Psoas muscle (tissue), 7 donors: ENCODE measurements at regions not wholly inside any gene's neighbourhood (a gene's known extent, or its start where the extent isn't known, plus 50 kb on each side); places are given as distances from the start of the nearest gene placed in this dataset.

Experiments used
- ATAC-seq, 4 donors: fragments of 200-7000 bp; cut with Tn5 transposase; one replicate each; pipeline ENCODE4 v1.9.1; 2020; ENCODE audit warnings: moderate library complexity in 3 of 4, mild to moderate bottlenecking in 2 of 4
- DNase-seq, 2 donors: peaks; one replicate each; pipeline ENCODE4 v3.0.0-alpha.2; 2020
- H3K27ac ChIP-seq: fragments of 200-600 bp; one replicate; pipeline ENCODE4 v1.8.0; 2022
- H3K27me3 ChIP-seq, 3 donors: fragments of 200-600 bp in 1 of 3; one replicate each; pipeline versions ENCODE4 v1.6.1 to v1.8.0; 2013 to 2022; ENCODE audit warnings: low read length in 2 of 3, mild to moderate bottlenecking in 2 of 3, moderate library complexity in 1 of 3; ENCODE audit not compliant: insufficient read depth in 3 of 3
- H3K36me3 ChIP-seq, 2 donors: fragments of 200-600 bp in 1 of 2; one replicate each; pipeline versions ENCODE4 v1.6.1 to v1.8.0; 2013 to 2022; ENCODE audit warnings: low read depth in 1 of 2, mild to moderate bottlenecking in 1 of 2, moderate library complexity in 1 of 2; ENCODE audit not compliant: insufficient read depth in 1 of 2
- H3K4me1 ChIP-seq: fragments of 200-600 bp; one replicate; pipeline ENCODE4 v1.8.0; 2022
- H3K4me3 ChIP-seq: fragments of 200-600 bp; one replicate; pipeline ENCODE4 v1.8.0; 2022; ENCODE audit warnings: mild to moderate bottlenecking
- H3K9me3 ChIP-seq: fragments of 200-600 bp; one replicate; pipeline ENCODE4 v1.8.0; 2022
- WGBS, 3 donors: extraction: QIAGEN DNeasy Blood & Tissue Kit; methylation state at CpG; one replicate each; pipeline versions ENCODE4 v1.1.6 to v1.1.7; 2013; 5-methylcytosine and 5-hydroxymethylcytosine counted together
- intact Hi-C, 2 donors: fragments of 100-400 bp; cut with DNase I; formaldehyde crosslinking; loops; one replicate each; pipeline versions ENCODE4 v1.11.0 to v1.14.2; 2022
- TF ChIP-seq, protein P1 (sequence below): fragments of 200-600 bp; IDR thresholded peaks from one replicate; pipeline ENCODE4 v1.8.0; 2022; ENCODE audit warnings: antibody characterized with exemption
- donor health status: healthy with polysubstance abuse.
- donor health status: DM: no; HTN: no; CAD: no; lungs with moderate emphysema.
- donor health status: Bipolar disorder and iron deficiency.
- donor health status: healthy.
- donor health status: DM: yes; HTN: yes; CAD: no.
- donor health status: DM: no; HTN: no; CAD: no.
- donor health status: DM: yes; HTN: yes; CAD: no.

DNA sequence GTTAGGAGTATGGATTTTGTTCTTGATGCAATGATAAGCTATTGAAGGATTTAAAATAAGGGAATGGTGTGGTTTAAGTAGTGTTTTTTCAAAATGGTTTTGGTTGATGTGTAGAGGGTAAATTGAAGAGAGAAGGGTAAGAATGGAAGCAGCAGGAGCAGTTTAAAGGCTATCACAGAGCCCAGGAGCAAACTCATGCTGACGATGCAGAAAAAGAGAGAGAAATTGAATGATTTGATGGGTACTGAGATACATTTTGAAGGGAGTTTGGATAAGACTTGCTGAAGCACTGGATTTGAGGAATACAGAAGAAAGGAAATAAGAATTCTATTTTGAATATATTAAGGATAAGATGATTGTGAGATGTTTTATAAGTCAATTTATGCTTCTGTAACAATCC lies 300.8 kb upstream of the LYPLAL1 start:
- no peaks in the 10 kb centered on the region for H3K4me1 ChIP-seq
- ATAC-seq (no peak), DNase-seq (no peak)
- intact Hi-C loops, result no loop called here
- no peaks in the 10 kb centered on the region for H3K9me3 ChIP-seq
- no peak overlapping the region for H3K27ac ChIP-seq
- WGBS, 3 donors, result 97 to 100% (median 100%) methylated on average over 1 of the region's 1 CpG
- TF ChIP-seq, protein P1, sequence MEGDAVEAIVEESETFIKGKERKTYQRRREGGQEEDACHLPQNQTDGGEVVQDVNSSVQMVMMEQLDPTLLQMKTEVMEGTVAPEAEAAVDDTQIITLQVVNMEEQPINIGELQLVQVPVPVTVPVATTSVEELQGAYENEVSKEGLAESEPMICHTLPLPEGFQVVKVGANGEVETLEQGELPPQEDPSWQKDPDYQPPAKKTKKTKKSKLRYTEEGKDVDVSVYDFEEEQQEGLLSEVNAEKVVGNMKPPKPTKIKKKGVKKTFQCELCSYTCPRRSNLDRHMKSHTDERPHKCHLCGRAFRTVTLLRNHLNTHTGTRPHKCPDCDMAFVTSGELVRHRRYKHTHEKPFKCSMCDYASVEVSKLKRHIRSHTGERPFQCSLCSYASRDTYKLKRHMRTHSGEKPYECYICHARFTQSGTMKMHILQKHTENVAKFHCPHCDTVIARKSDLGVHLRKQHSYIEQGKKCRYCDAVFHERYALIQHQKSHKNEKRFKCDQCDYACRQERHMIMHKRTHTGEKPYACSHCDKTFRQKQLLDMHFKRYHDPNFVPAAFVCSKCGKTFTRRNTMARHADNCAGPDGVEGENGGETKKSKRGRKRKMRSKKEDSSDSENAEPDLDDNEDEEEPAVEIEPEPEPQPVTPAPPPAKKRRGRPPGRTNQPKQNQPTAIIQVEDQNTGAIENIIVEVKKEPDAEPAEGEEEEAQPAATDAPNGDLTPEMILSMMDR, result no peak
- H3K36me3 ChIP-seq, result no peaks in the 10 kb centered on the region
- no peak overlapping the region for H3K4me3 ChIP-seq
- no peaks in the 10 kb centered on the region for H3K27me3 ChIP-seq

DNA sequence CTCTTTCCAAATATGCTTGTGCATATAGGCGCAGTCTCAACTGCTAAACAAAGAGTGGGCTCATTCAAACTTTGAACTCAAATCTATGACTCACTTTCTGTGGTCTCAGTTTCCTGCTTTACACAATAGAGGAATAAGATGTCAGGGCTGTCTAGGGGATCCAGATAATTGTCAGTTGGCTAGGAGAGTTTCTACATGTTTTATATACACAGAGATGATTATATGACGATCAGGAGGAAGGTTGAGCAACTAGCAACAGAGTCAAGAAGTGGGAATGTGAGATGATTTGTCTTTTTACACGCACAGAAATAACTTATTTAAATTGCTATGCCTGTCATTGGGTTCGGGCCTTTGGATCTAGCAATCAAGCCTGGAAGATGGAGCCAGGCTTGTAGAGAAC lies 299.4 kb upstream of the LYPLAL1 start:
- no peaks in the 10 kb centered on the region for H3K4me1 ChIP-seq
- intact Hi-C loops, result no loop called here
- no peaks in the 10 kb centered on the region for H3K9me3 ChIP-seq
- ATAC-seq (no peak), DNase-seq (no peak)
- no peak overlapping the region for H3K4me3 ChIP-seq
- no peak overlapping the region for H3K27ac ChIP-seq
- no peaks in the 10 kb centered on the region for H3K27me3 ChIP-seq
- TF ChIP-seq, protein P1, result no peak
- H3K36me3 ChIP-seq, result no peaks in the 10 kb centered on the region
- whole genome bisulfite sequencing, 3 donors, result 71 to 83% (median 81%) methylated on average over 4 of the region's 4 CpGs

DNA sequence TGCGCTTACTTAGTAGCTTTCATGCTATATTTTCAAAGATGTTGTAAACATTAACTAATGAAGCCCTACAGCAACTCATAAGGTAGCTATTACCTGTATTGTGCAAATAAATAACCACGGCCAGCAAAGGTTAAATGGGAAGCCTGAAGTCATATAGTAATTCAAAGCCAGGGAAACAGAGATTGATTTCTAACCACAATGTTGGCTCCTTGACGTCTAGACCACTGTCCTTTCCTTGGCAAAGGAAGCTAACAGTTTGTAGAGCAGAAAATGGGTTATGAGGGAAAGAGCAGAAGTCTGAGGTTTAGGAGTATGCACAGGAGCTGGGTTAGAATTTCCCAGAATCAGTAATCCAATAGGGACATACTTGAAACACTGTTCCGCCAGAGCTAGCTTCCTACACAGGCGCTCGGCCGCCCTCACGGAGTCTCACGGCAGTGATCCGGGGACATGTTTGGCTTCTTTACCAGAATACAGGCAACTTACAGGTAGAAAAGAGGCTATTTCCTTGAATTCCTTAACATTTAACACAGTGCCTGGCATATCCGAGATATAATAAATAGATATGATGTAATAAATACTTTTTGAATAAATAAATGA lies 298.8 kb upstream of the LYPLAL1 start:
- Histone ChIP-seq H3K36me3 (no peaks in the 10 kb centered on the region), H3K4me3 (no peak overlapping the region), H3K9me3 (no peaks in the 10 kb centered on the region), H3K4me1 (no peaks in the 10 kb centered on the region), H3K27ac (no peak overlapping the region), H3K27me3 (no peaks in the 10 kb centered on the region)
- ATAC-seq (no peak), DNase-seq (no peak)
- TF ChIP-seq, protein P1, result no peak
- WGBS, 3 donors, result 92 to 94% (median 93%) methylated on average over 11 of the region's 11 CpGs
- intact Hi-C loops, result no loop called here

DNA sequence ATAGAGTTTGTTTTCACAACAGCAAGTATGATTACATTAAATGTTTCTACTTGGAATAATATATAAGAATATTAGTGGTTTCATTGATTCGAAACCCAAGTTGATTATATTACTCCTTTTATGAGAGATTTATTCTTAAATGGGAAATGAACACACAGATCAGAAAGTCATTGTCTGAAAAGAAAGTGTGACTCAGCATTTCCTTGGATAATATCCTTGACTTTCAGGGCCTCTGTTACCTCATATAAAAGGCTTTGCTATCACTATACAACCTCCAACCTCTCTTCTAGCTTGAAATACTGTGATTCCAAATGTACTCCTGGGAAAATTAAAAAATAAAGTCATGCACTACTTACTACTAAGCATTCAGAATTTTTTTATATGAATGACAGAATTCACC lies 295.3 kb upstream of the LYPLAL1 start:
- Histone ChIP-seq H3K27me3 (no peaks in the 10 kb centered on the region), H3K4me3 (no peak overlapping the region), H3K9me3 (no peaks in the 10 kb centered on the region), H3K27ac (no peak overlapping the region), H3K4me1 (no peaks in the 10 kb centered on the region), H3K36me3 (no peaks in the 10 kb centered on the region)
- no peak for ATAC-seq
- TF ChIP-seq, protein P1, result no peak
- 80 to 93% (median 91%) methylated on average over 1 of the region's 1 CpG for WGBS, 3 donors
- DNase-seq, result no peak
- intact Hi-C loops, result no loop called here

DNA sequence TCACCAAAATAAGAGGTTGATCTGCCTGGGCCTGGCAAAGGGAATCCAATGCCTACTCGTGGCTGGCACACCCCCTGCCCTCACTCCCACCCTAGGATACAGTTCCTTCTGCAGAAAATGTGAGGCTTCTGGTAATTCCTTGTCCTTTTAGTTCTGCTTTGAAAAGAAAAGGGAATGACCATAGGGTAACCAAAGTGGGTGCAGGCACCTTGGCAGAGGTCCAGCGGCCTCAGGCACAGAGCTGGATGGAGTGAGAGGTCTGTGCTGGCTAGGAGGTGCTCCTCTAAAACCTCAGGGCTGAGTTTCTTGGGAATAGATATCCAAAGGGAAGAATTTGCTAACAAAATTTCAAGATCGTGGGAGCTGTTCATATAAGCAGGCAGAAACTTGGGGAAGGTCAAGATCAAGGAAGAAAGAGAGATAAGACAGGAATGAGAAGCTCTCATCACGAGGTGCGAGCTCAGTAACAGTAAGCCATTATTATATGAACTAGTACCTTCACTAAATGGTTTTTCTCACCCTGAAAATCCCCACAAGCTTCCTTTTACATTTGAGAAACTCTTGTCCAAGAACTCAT lies 293.1 kb upstream of the LYPLAL1 start:
- DNase-seq, result no peak

More for the DNA sequence above, 293.1 kb upstream of the LYPLAL1 start:
- Histone ChIP-seq H3K27ac (no peak overlapping the region), H3K4me3 (no peak overlapping the region), H3K9me3 (no peaks in the 10 kb centered on the region), H3K36me3 (no peaks in the 10 kb centered on the region), H3K4me1 (no peaks in the 10 kb centered on the region), H3K27me3 (no peaks in the 10 kb centered on the region)
- TF ChIP-seq, protein P1, result no peak
- no peak for ATAC-seq
- WGBS, 3 donors, result 63 to 76% (median 66%) methylated on average over 5 of the region's 5 CpGs
- intact Hi-C loops, result no loop called here
